Body of pancreas (tissue), 4 donors: ENCODE measurements at regions not wholly inside any gene's neighbourhood (a gene's known extent, or its start where the extent isn't known, plus 50 kb on each side); places are given as distances from the start of the nearest gene placed in this dataset.
A peak's percentile ranks its signal among the peaks of the same experiment; 100 is the strongest.

Source experiments
- ATAC-seq: fragments of 150-250 bp; one replicate; pipeline ENCODE4 v1.9.1; 2016
- DNase-seq, 4 donors: peaks; one replicate each; pipeline ENCODE4 v3.0.0-alpha.2; 2019
- H3K27ac ChIP-seq, 4 donors: fragments of 200-600 bp; sonication (generic); 1 replicate in 3 of 4; 2 replicates in 1 of 4; pipeline versions ENCODE4 v1.5.1 to v1.6.1; 2016 to 2019; ENCODE audit warnings: mild to moderate bottlenecking in 1 of 4, mixed read lengths in 1 of 4, moderate library complexity in 1 of 4
- H3K27me3 ChIP-seq, 2 donors: fragments of 200-600 bp; sonication (generic); one replicate each; pipeline ENCODE4 v1.6.0; 2016; ENCODE audit warnings: mild to moderate bottlenecking in 1 of 2
- H3K36me3 ChIP-seq, 2 donors: fragments of 200-600 bp; sonication (generic); replicated peaks in 1 of 2; 2 replicates each; pipeline ENCODE4 v1.5.1; 2016; ENCODE audit warnings: low read depth in 2 of 2; ENCODE audit not compliant: insufficient read depth in 1 of 2
- H3K4me1 ChIP-seq: fragments of 200-600 bp; sonication (generic); one replicate; pipeline ENCODE4 v1.6.0; 2016
- H3K4me3 ChIP-seq, 2 donors: fragments of 200-600 bp; sonication (generic); 1 replicate in 1 of 2; 2 replicates in 1 of 2; pipeline ENCODE4 v1.5.1; 2016 to 2019
- H3K9me3 ChIP-seq, 3 donors: fragments of 200-600 bp; sonication (generic); 1 replicate in 2 of 3; 2 replicates in 1 of 3; pipeline ENCODE4 v1.5.1; 2016
- CTCF ChIP-seq, 7 experiments: fragments of 450-650 bp in 4 of 7; fragments of 200-600 bp in 3 of 7; sonication (generic) in 3 of 7; IDR thresholded peaks; one replicate each; pipeline ENCODE4 v1.5.1; 2016 to 2019; ENCODE audit warnings: antibody characterized with exemption in 7 of 7
- POLR2A ChIP-seq, 3 donors: fragments of 450-650 bp; IDR thresholded peaks; one replicate each; pipeline ENCODE4 v1.6.1; 2016; ENCODE audit warnings: antibody characterized with exemption in 3 of 3, mild to moderate bottlenecking in 2 of 3
- WGBS, 2 donors: methylation state at CpG; one replicate each; pipeline ENCODE4 v1.1.5; 2017; 5-methylcytosine and 5-hydroxymethylcytosine counted together
- intact Hi-C: fragments of 100-400 bp; cut with DNase I; formaldehyde crosslinking; loops from one replicate; pipeline ENCODE4 v1.15.1; 2023

- no peak for DNase-seq
- TF ChIP-seq CTCF (IDR thresholded peaks at IDR 0.05) (no peak), POLR2A (IDR thresholded peaks at IDR 0.05) (no peak)
- intact Hi-C loops: no loop called here
- H3K27me3 ChIP-seq: no peaks in the 10 kb centered on the region
- H3K36me3 ChIP-seq: no peaks in the 10 kb centered on the region
- H3K9me3 ChIP-seq: no peaks in the 10 kb centered on the region
- peaks cover 21% of the 10 kb centered on the region for H3K4me1 ChIP-seq
- WGBS, 2 donors: 83% methylated on average over 2 of the region's 2 CpGs
- H3K27ac ChIP-seq: no peak overlapping the region
- H3K4me3 ChIP-seq: no peak overlapping the region
- ATAC-seq: no peak
These were observed 109.2 kb upstream of the RAB4A start for GRCh38 chr1:229161740-229162139.

GRCh38 chr1:229162825-229163515, 107.9 kb upstream of the RAB4A start:
- Histone ChIP-seq H3K27ac (no peak overlapping the region), H3K9me3 (no peaks in the 10 kb centered on the region), H3K4me3 (no peak overlapping the region), H3K27me3 (no peaks in the 10 kb centered on the region), H3K36me3 (no peaks in the 10 kb centered on the region), H3K4me1 (peaks cover 16% of the 10 kb centered on the region)
- no peak for DNase-seq
- intact Hi-C loops: no loop called here
- ATAC-seq: no peak
- TF ChIP-seq POLR2A (IDR thresholded peaks at IDR 0.05) (no peak), CTCF (IDR thresholded peaks at IDR 0.05) (no peak)
- whole genome bisulfite sequencing, 2 donors: 90 to 93% methylated on average over 11 of the region's 11 CpGs

- no peaks in the 10 kb centered on the region for H3K9me3 ChIP-seq
- no peaks in the 10 kb centered on the region for H3K27me3 ChIP-seq
- intact Hi-C loops: no loop called here
- TF ChIP-seq POLR2A (IDR thresholded peaks at IDR 0.05): no peak
- TF ChIP-seq CTCF (IDR thresholded peaks at IDR 0.05): no peak
- peaks cover 21% of the 10 kb centered on the region for H3K4me1 ChIP-seq
- H3K27ac ChIP-seq: peak overlapping the region in 2 of 4 donors; percentile 17 to 54
- no peak for DNase-seq
- no peaks in the 10 kb centered on the region for H3K36me3 ChIP-seq
- no peak overlapping the region for H3K4me3 ChIP-seq
- no peak for ATAC-seq
- whole genome bisulfite sequencing, 2 donors: 32 to 33% methylated on average over 1 of the region's 1 CpG
These were observed 106.6 kb upstream of the RAB4A start for GRCh38 chr1:229164348-229164747.

- Histone ChIP-seq H3K4me3 (no peak overlapping the region), H3K9me3 (no peaks in the 10 kb centered on the region), H3K27ac (peak overlapping the region in 3 of 4 donors; percentile 17 to 54 (median 26)), H3K4me1 (peaks cover 29% of the 10 kb centered on the region), H3K27me3 (no peaks in the 10 kb centered on the region), H3K36me3 (no peaks in the 10 kb centered on the region)
- ATAC-seq (peak; percentile 28), DNase-seq (peak in 2 of 4 donors; percentile 30 to 61)
- intact Hi-C loops: no loop called here
- 42 to 48% methylated on average over 12 of the region's 12 CpGs for WGBS, 2 donors
- TF ChIP-seq POLR2A (IDR thresholded peaks at IDR 0.05): no peak
- TF ChIP-seq CTCF (IDR thresholded peaks at IDR 0.05): peak in 1 of 7 experiments; percentile 3
These were observed 105.8 kb upstream of the RAB4A start for GRCh38 chr1:229164836-229165735.
